PC-3 (cell line): ENCODE measurements at regions not wholly inside any gene's neighbourhood (a gene's known extent, or its start where the extent isn't known, plus 50 kb on each side); places are given as distances from the start of the nearest gene placed in this dataset.

Source experiments
- ATAC-seq: fragments of 200-7000 bp; cut with Tn5 transposase; 2 replicates; pipeline ENCODE4 v1.9.1; 2020; ENCODE audit warnings: mild to moderate bottlenecking, moderate library complexity
- BruUV-seq: library from RNA; stranded (reverse); fragments of 400-500 nt; replicated peaks from 2 replicates; lab custom pipeline; 2021; lab: Mats Ljungman, UMichigan
- CTCF ChIA-PET: fragments of 300-600 bp; sonication (Branson Sonifier 250); formaldehyde crosslinking; loops from one replicate; lab custom pipeline; 2022; ENCODE audit warnings: antibody characterized with exemption; lab: Charles Lee
- POLR2A ChIA-PET: fragments of 300-600 bp; sonication (Branson Sonifier 250); formaldehyde crosslinking; loops from one replicate; lab custom pipeline; 2022; ENCODE audit warnings: antibody characterized with exemption; ENCODE audit not compliant: unreplicated experiment; lab: Charles Lee
- DNase-seq: peaks from one replicate; pipeline ENCODE4 v3.0.0-alpha.2; 2015
- H2AFZ ChIP-seq: fragments of 300-600 bp; sonication (generic); 2 replicates; pipeline ENCODE4 v1.6.0; 2016; ENCODE audit warnings: antibody characterized with exemption, low read length
- H3F3A ChIP-seq: fragments of 300-600 bp; sonication (generic); one replicate; pipeline ENCODE4 v1.6.0; 2017; ENCODE audit warnings: antibody characterized with exemption, low read length, control low read depth, mild to moderate bottlenecking; ENCODE audit not compliant: unreplicated experiment
- H3K27ac ChIP-seq: fragments of 300-600 bp; sonication (generic); 2 replicates; pipeline ENCODE4 v1.5.1; 2016; ENCODE audit warnings: mild to moderate bottlenecking, low read length
- H3K27me3 ChIP-seq: fragments of 300-600 bp; sonication (generic); 2 replicates; pipeline ENCODE4 v1.6.1; 2016; ENCODE audit warnings: low read length, mixed read lengths
- H3K36me3 ChIP-seq: fragments of 300-600 bp; sonication (generic); 2 replicates; pipeline ENCODE4 v1.6.1; 2016; ENCODE audit warnings: low read depth, mixed run types, low read length, mixed read lengths
- H3K4me1 ChIP-seq: fragments of 300-600 bp; sonication (generic); 2 replicates; pipeline ENCODE4 v1.5.1; 2016; ENCODE audit warnings: low read length; ENCODE audit not compliant: insufficient read depth
- H3K4me2 ChIP-seq: fragments of 300-600 bp; sonication (generic); 2 replicates; pipeline ENCODE4 v1.6.0; 2016; ENCODE audit warnings: low read length
- H3K4me3 ChIP-seq: fragments of 300-600 bp; sonication (generic); 2 replicates; pipeline ENCODE4 v1.5.1; 2016; ENCODE audit warnings: mild to moderate bottlenecking, low read length, mixed read lengths
- H3K79me2 ChIP-seq: fragments of 300-600 bp; sonication (generic); 2 replicates; pipeline ENCODE4 v1.6.1; 2017; ENCODE audit warnings: low read length, mixed read lengths
- H3K9ac ChIP-seq: fragments of 300-600 bp; sonication (generic); 2 replicates; pipeline ENCODE4 v1.6.0; 2016; ENCODE audit warnings: mild to moderate bottlenecking, low read length
- H3K9me2 ChIP-seq: fragments of 300-600 bp; sonication (generic); replicated peaks from 2 replicates; pipeline ENCODE4 v1.6.1; 2016; ENCODE audit warnings: mixed run types, low read length, mixed read lengths
- H3K9me3 ChIP-seq: fragments of 300-600 bp; sonication (generic); 2 replicates; pipeline ENCODE4 v1.6.1; 2016; ENCODE audit warnings: low read length, mixed read lengths
- H4K20me1 ChIP-seq: fragments of 300-600 bp; sonication (generic); 2 replicates; pipeline ENCODE4 v1.6.1; 2016; ENCODE audit warnings: low read length, mixed read lengths
- CTCF ChIP-seq: fragments of 300-600 bp; sonication (generic); conservative IDR thresholded peaks from 2 replicates; pipeline ENCODE4 v1.5.1; 2017; ENCODE audit warnings: antibody characterized with exemption, low read depth, mild to moderate bottlenecking, low read length
- EZH2 ChIP-seq: fragments of 300-600 bp; sonication (generic); IDR thresholded peaks from one replicate; pipeline ENCODE4 v1.6.1; 2017; ENCODE audit warnings: antibody characterized with exemption, mild to moderate bottlenecking, low read length; ENCODE audit not compliant: unreplicated experiment
- EZH2phosphoT487 ChIP-seq: fragments of 300-600 bp; sonication (generic); IDR thresholded peaks from 2 replicates; pipeline ENCODE4 v1.6.1; 2018; ENCODE audit warnings: mild to moderate bottlenecking, antibody characterized with exemption, low read length, borderline replicate concordance
- intact Hi-C: fragments of 100-400 bp; cut with micrococcal nuclease; formaldehyde crosslinking; loops from 2 replicates; pipeline ENCODE4 v1.9.0; 2023

- intact Hi-C loops, result no loop called here
- H2AFZ ChIP-seq, result no peak overlapping the region
- ChIA-PET POLR2A (interaction anchor here (0.6 kb wide), 1 partner anchor 22 kb away, joined by 3 read pairs; no protein-coding TSS in a partner anchor), CTCF (no interaction called here)
- H3K9me2 ChIP-seq, result no peaks in the 10 kb centered on the region
- no peaks in the 10 kb centered on the region for H3K79me2 ChIP-seq
- no peak for ATAC-seq
- TF ChIP-seq CTCF, result no peak
- TF ChIP-seq EZH2, result no peak
- no peak for TF ChIP-seq EZH2phosphoT487
- H3K9ac ChIP-seq, result no peak overlapping the region
- no peaks in the 10 kb centered on the region for H3F3A ChIP-seq
- no peak overlapping the region for H3K4me2 ChIP-seq
- H4K20me1 ChIP-seq, result no peaks in the 10 kb centered on the region
- H3K27ac ChIP-seq, result no peak overlapping the region
- H3K36me3 ChIP-seq, result no peaks in the 10 kb centered on the region
- H3K4me1 ChIP-seq, result no peaks in the 10 kb centered on the region
- H3K4me3 ChIP-seq, result no peak overlapping the region
- no TSS peak for BruUV-seq
- H3K27me3 ChIP-seq, result no peaks in the 10 kb centered on the region
- peak; percentile 48 for DNase-seq
- H3K9me3 ChIP-seq, result no peaks in the 10 kb centered on the region
These were observed 97.3 kb downstream of the NKX6-1 start for GRCh38 chr4:84401701-84402306.

- DNase-seq, result no peak
- H3K4me3 ChIP-seq, result no peak overlapping the region
- H3K36me3 ChIP-seq, result no peaks in the 10 kb centered on the region
- no peaks in the 10 kb centered on the region for H3K27me3 ChIP-seq
- no peak overlapping the region for H3K27ac ChIP-seq
- no peaks in the 10 kb centered on the region for H3K4me1 ChIP-seq
- H3K4me2 ChIP-seq, result no peak overlapping the region
- H3K79me2 ChIP-seq, result no peaks in the 10 kb centered on the region
- H3K9me2 ChIP-seq, result no peaks in the 10 kb centered on the region
- BruUV-seq, result no TSS peak
- ATAC-seq, result no peak
- no peaks in the 10 kb centered on the region for H3F3A ChIP-seq
- H2AFZ ChIP-seq, result no peak overlapping the region
- H3K9me3 ChIP-seq, result no peaks in the 10 kb centered on the region
- no peak overlapping the region for H3K9ac ChIP-seq
- no peaks in the 10 kb centered on the region for H4K20me1 ChIP-seq
- TF ChIP-seq EZH2 (no peak), CTCF (no peak), EZH2phosphoT487 (no peak)
- ChIA-PET CTCF (no interaction called here), POLR2A (no interaction called here)
- intact Hi-C loops, result loop anchor here (5.0 kb wide), 1 partner anchor 322 kb away; no protein-coding TSS in a partner anchor
These were observed 104.7 kb downstream of the NKX6-1 start for GRCh38 chr4:84394386-84394785.

- Histone ChIP-seq H3K4me1 (no peaks in the 10 kb centered on the region), H3K27me3 (no peaks in the 10 kb centered on the region), H3K79me2 (no peaks in the 10 kb centered on the region), H3F3A (no peaks in the 10 kb centered on the region), H3K4me2 (no peak overlapping the region), H3K9me3 (no peaks in the 10 kb centered on the region), H3K4me3 (no peak overlapping the region), H3K36me3 (no peaks in the 10 kb centered on the region), H3K9me2 (no peaks in the 10 kb centered on the region), H4K20me1 (no peaks in the 10 kb centered on the region), H3K27ac (no peak overlapping the region), H2AFZ (no peak overlapping the region), H3K9ac (no peak overlapping the region)
- CTCF ChIA-PET, result no interaction called here
- TF ChIP-seq EZH2phosphoT487 (no peak), EZH2 (no peak), CTCF (no peak)
- ATAC-seq (no peak), DNase-seq (no peak)
- intact Hi-C loops, result loop anchor here (5.0 kb wide), 1 partner anchor 321 kb away; no protein-coding TSS in a partner anchor
- POLR2A ChIA-PET, result no interaction called here
- no TSS peak for BruUV-seq
These were observed 106.0 kb downstream of the NKX6-1 start for GRCh38 chr4:84392951-84393590.
